Mucosa of descending colon (tissue), 3 donors: ENCODE measurements at regions not wholly inside any gene's neighbourhood (a gene's known extent, or its start where the extent isn't known, plus 50 kb on each side); places are given as distances from the start of the nearest gene placed in this dataset.
A peak's percentile ranks its signal among the peaks of the same experiment; 100 is the strongest.

Source experiments
- ATAC-seq: fragments of 200-7000 bp; cut with Tn5 transposase; one replicate; pipeline ENCODE4 v1.9.1; 2020; ENCODE audit warnings: mild to moderate bottlenecking, moderate library complexity
- DNase-seq, 3 donors: peaks; one replicate each; pipeline ENCODE4 v3.0.0-alpha.2; 2020
- H3K36me3 ChIP-seq: fragments of 200-600 bp; one replicate; pipeline ENCODE4 v1.8.0; 2021; ENCODE audit warnings: low read depth, mild to moderate bottlenecking
- H3K4me1 ChIP-seq: fragments of 200-600 bp; one replicate; pipeline ENCODE4 v1.8.0; 2021; ENCODE audit warnings: low read depth, mild to moderate bottlenecking
- H3K4me3 ChIP-seq: fragments of 200-600 bp; one replicate; pipeline ENCODE4 v1.8.0; 2021; ENCODE audit warnings: mild to moderate bottlenecking
- H3K9me3 ChIP-seq: fragments of 200-600 bp; one replicate; pipeline ENCODE4 v1.8.0; 2021; ENCODE audit warnings: mild to moderate bottlenecking
- CTCF ChIP-seq: fragments of 200-600 bp; IDR thresholded peaks from one replicate; pipeline ENCODE4 v1.8.0; 2022; ENCODE audit warnings: antibody characterized with exemption, mild to moderate bottlenecking
- intact Hi-C, 2 donors: fragments of 100-400 bp; cut with DNase I in 1 of 2; cut with micrococcal nuclease in 1 of 2; formaldehyde crosslinking; loops; one replicate each; pipeline versions ENCODE4 v1.11.0 to v1.11.1; 2022; cut with DNase I, micrococcal nuclease
- donor health status: DM: no; HTN: no; CAD: no; lungs with moderate emphysema.
- donor health status: DM: no; HTN: no; CAD: no.
- donor health status: DM: no; HTN: yes; CAD: no.

DNA sequence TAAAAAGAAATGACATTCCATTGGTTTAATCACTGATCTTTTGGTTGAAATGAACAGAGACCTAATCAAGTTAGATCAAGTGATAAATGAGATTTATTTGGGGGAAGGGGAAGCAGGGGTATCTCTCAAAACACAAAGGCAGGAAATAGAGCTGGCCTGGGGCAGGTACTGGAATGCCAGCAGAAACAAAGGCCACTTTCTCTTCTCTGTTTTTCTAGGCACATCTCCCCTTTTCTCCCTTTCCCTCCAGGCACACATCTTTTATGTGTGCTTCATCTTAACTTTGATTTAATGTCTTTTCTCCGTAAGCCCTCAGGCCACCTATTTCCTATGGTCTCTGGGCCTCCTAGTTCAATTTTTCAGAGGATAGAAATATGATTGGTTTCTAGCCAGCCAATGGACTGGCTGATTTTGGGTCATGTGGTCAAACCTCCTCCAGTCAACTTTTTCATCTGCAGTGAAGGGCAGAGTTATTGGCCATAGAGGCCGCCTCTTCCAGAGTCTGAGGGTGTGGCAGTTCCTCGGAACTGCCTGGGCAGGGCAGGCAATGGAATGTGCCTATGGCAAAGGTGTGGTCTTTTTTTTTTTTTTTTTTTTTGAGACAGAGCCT is 58.9 kb upstream of the FAM136A start:
- no peak for TF ChIP-seq CTCF
- DNase-seq (peak in 1 of 3 donors; percentile 42), ATAC-seq (peak; percentile 78)
- Histone ChIP-seq H3K4me3 (no peak overlapping the region), H3K36me3 (no peaks in the 10 kb centered on the region), H3K4me1 (no peaks in the 10 kb centered on the region), H3K9me3 (no peaks in the 10 kb centered on the region)
- intact Hi-C loops, result no loop called here

DNA sequence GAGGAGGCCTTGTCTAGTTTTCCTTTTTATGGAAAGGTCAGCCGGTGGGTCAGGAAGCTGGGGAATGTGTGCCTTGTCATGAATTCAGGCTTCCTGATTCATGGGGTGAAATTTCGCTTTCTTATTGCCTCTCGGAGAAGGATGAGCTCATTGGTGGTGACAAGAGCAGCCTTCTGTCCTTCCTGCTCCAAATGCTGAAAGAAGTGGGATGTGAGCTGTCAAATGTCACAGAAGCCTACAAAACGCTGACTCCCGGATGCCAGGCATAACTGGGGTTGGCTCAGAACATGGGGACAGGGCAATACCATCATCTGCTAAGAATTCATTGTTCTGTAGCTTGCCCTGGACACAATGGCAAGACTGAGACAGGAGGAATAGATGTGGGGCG is 55.8 kb upstream of the FAM136A start:
- Histone ChIP-seq H3K9me3 (no peaks in the 10 kb centered on the region), H3K4me3 (no peak overlapping the region), H3K36me3 (no peaks in the 10 kb centered on the region), H3K4me1 (no peaks in the 10 kb centered on the region)
- DNase-seq (no peak), ATAC-seq (no peak)
- intact Hi-C loops, result no loop called here
- TF ChIP-seq CTCF, result no peak

DNA sequence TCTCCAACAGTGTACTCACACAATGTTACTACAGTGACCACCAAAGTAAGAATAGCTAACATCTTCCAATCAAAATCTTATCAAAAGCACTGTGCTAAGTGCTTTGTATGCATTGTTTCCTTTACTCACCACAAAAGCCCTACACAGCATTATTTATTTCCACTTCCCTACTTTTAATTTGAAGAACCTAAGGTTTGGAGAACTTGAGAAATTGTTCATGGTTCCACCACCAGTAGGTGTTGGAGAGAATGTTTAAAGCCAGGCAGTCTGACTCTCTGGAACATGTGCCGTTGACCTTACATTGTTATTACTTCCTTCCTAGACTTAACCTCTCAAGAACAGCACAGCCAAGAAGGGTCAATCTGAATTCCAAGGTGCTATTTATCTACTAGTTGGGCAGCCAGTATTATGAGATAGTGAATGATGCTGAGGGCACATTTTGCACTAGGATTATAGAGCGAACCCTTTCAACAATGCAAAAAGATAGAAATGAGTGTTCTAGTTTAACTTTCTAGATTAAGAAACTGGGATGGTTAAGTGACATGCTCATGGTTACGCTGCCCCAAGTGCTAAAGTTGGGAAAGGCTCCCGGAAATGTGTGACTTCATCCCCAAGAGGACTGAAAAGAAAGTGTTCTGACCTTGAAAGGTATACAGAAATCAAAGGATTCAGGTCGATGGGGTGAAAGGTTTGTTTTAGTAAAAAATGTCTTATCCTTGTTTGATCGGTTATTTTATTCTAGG is 55.2 kb upstream of the FAM136A start:
- Histone ChIP-seq H3K4me3 (no peak overlapping the region), H3K4me1 (no peaks in the 10 kb centered on the region), H3K36me3 (no peaks in the 10 kb centered on the region), H3K9me3 (no peaks in the 10 kb centered on the region)
- ATAC-seq (no peak), DNase-seq (no peak)
- no peak for TF ChIP-seq CTCF
- intact Hi-C loops, result no loop called here

- Histone ChIP-seq H3K4me1 (no peaks in the 10 kb centered on the region), H3K4me3 (no peak overlapping the region), H3K9me3 (no peaks in the 10 kb centered on the region), H3K36me3 (no peaks in the 10 kb centered on the region)
- DNase-seq, result no peak
- intact Hi-C loops, result no loop called here
- no peak for TF ChIP-seq CTCF
- no peak for ATAC-seq
Observed at GRCh38 chr2:70354264-70354949, 52.5 kb upstream of the FAM136A start.
